ENCODE measurements at regions not wholly inside any gene's neighbourhood (a gene's known extent, or its start where the extent isn't known, plus 50 kb on each side); places are given as distances from the start of the nearest gene placed in this dataset.

DNA sequence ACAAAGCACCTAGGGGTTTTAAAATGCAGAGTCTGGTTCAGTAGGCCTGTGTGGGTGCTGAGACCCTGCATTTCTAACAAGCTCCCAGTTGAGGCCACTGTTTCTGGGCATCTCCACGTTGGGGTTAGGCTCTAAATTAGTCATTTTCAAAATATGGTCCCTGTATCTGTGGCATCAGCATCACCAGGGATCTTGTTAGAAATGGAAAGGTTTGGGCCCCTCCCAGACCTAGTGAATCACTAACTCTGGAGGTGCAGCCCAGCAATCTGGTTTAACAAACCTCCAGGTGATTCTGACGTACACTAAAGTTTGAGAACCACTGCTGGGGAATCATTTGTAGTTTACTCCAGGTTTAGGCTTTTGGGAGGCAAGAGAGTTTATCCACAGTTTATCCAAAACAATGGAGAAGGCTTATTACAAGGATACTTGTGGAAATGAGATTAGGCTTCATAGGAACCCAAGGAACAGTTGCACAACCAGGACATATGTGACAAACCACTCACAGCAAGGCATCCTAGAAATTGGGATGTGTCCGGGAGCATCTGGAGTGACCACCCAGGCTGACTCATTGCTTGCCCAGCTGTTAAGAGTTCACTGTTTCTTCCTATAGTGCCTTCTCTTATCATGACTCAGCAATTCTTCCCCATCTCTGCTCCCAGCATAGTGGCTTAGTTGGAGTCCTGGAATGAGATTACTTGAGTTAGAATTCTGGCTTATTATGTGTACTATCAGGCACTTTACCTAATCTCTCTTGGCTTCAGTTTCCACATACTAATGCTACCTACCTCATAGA, 71.6 kb upstream of the STXBP6 start:
- H3K36me3 Mint-ChIP-seq (ENCODE audit: low read depth): no peaks in the 10 kb centered on the region
- peaks cover 4% of the 10 kb centered on the region for H3K27me3 Mint-ChIP-seq
- DNase-seq: no peak
- CTCF ChIA-PET: interaction anchor here (2.0 kb wide), 1 partner anchor 12 kb away, joined by 8 read pairs; no protein-coding TSS in a partner anchor
- no peak for ATAC-seq
- TF ChIP-seq CTCF (IDR thresholded peaks at IDR 0.05): no peak
- POLR2A ChIA-PET: no interaction called here
- no peaks in the 10 kb centered on the region for H3K9me3 Mint-ChIP-seq
- no peak overlapping the region for H3K27ac Mint-ChIP-seq
- intact Hi-C loops (cut with micrococcal nuclease): no loop called here
- no peak overlapping the region for H3K4me3 Mint-ChIP-seq
- no peaks in the 10 kb centered on the region for H3K4me1 Mint-ChIP-seq (ENCODE audit: low read depth)

DNA sequence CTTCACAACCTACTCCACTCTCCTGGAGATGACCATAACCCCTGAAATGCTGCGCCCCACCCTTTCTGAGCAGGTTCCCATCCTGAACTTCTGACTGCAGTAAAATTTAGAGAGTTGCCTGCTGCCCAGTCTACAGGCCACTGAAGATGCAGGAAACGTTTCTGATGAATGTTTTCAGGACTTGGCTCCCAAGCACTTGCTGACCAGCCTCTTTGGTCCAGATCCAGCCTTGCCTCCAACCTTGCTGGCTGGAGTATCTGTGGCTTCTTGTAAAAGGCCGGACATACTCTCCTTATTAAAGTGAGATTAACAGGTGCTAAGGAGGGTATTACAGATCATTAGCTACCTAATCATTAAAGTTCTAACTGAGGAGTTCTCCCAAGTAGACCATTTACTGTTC, 70.3 kb upstream of the STXBP6 start:
- Mint-ChIP-seq H3K4me3 (no peak overlapping the region), H3K27ac (no peak overlapping the region), H3K9me3 (no peaks in the 10 kb centered on the region), H3K36me3 (ENCODE audit: low read depth) (no peaks in the 10 kb centered on the region), H3K27me3 (peaks cover 3% of the 10 kb centered on the region), H3K4me1 (ENCODE audit: low read depth) (no peaks in the 10 kb centered on the region)
- intact Hi-C loops (cut with micrococcal nuclease): no loop called here
- DNase-seq: no peak
- ATAC-seq: no peak
- CTCF ChIA-PET: interaction anchor here (2.0 kb wide), 1 partner anchor 13 kb away, joined by 8 read pairs; no protein-coding TSS in a partner anchor
- POLR2A ChIA-PET: no interaction called here
- no peak for TF ChIP-seq CTCF (IDR thresholded peaks at IDR 0.05)

- Mint-ChIP-seq H3K4me1 (ENCODE audit: low read depth) (no peaks in the 10 kb centered on the region), H3K36me3 (ENCODE audit: low read depth) (no peaks in the 10 kb centered on the region), H3K9me3 (no peaks in the 10 kb centered on the region), H3K27me3 (peaks cover 4% of the 10 kb centered on the region), H3K4me3 (no peak overlapping the region), H3K27ac (no peak overlapping the region)
- TF ChIP-seq CTCF (IDR thresholded peaks at IDR 0.05): no peak
- intact Hi-C loops (cut with micrococcal nuclease): no loop called here
- ATAC-seq (no peak), DNase-seq (no peak)
- ChIA-PET POLR2A (no interaction called here), CTCF (no interaction called here)
Measured at GRCh38 chr14:25118671-25119070, 68.7 kb upstream of the STXBP6 start.

- ATAC-seq (no peak), DNase-seq (no peak)
- POLR2A ChIA-PET: no interaction called here
- no peaks in the 10 kb centered on the region for H3K36me3 Mint-ChIP-seq (ENCODE audit: low read depth)
- CTCF ChIA-PET: no interaction called here
- no peak for TF ChIP-seq CTCF (IDR thresholded peaks at IDR 0.05)
- intact Hi-C loops (cut with micrococcal nuclease): no loop called here
- peaks cover 7% of the 10 kb centered on the region for H3K27me3 Mint-ChIP-seq
- no peaks in the 10 kb centered on the region for H3K4me1 Mint-ChIP-seq (ENCODE audit: low read depth)
- H3K4me3 Mint-ChIP-seq: no peak overlapping the region
- no peaks in the 10 kb centered on the region for H3K9me3 Mint-ChIP-seq
- no peak overlapping the region for H3K27ac Mint-ChIP-seq
Measured at GRCh38 chr14:25117342-25117741, 67.4 kb upstream of the STXBP6 start.

- Mint-ChIP-seq H3K36me3 (ENCODE audit: low read depth) (no peaks in the 10 kb centered on the region), H3K9me3 (no peaks in the 10 kb centered on the region), H3K4me1 (ENCODE audit: low read depth) (no peaks in the 10 kb centered on the region), H3K27me3 (peaks cover 10% of the 10 kb centered on the region), H3K4me3 (no peak overlapping the region), H3K27ac (no peak overlapping the region)
- no peak for TF ChIP-seq CTCF (IDR thresholded peaks at IDR 0.05)
- CTCF ChIA-PET: no interaction called here
- POLR2A ChIA-PET: no interaction called here
- no peak for ATAC-seq
- no peak for DNase-seq
- intact Hi-C loops (cut with micrococcal nuclease): no loop called here
Measured at GRCh38 chr14:25116607-25117006, 66.7 kb upstream of the STXBP6 start.
